SU-DHL-6 (cell line): ENCODE measurements at regions not wholly inside any gene's neighbourhood (a gene's known extent, or its start where the extent isn't known, plus 50 kb on each side); places are given as distances from the start of the nearest gene placed in this dataset.

Experiments
- H2AFZ ChIP-seq: fragments of 200-600 bp; sonication (generic); 2 replicates; pipeline ENCODE4 v1.6.1; 2014; ENCODE audit warnings: low read depth, mild to moderate bottlenecking, moderate library complexity, mixed read lengths, antibody characterized with exemption, low read length; ENCODE audit not compliant: severe bottlenecking
- H3F3A ChIP-seq: fragments of 200-600 bp; shearing (Covaris generic); 2 replicates; pipeline ENCODE4 v1.6.0; 2016; ENCODE audit warnings: antibody characterized with exemption, mild to moderate bottlenecking; ENCODE audit not compliant: insufficient read depth
- H3K27ac ChIP-seq: fragments of 200-600 bp; sonication (generic); 2 replicates; pipeline ENCODE4 v1.5.1; 2016; ENCODE audit warnings: low read depth, mild to moderate bottlenecking, low read length, moderate library complexity, mixed read lengths
- H3K27me3 ChIP-seq: fragments of 200-600 bp; sonication (generic), shearing (Covaris generic); 2 replicates; pipeline ENCODE4 v1.6.0; 2014; ENCODE audit warnings: mild to moderate bottlenecking, low read length
- H3K36me3 ChIP-seq: fragments of 200-600 bp; sonication (generic); 2 replicates; pipeline ENCODE4 v1.6.1; 2014; ENCODE audit warnings: mild to moderate bottlenecking, low read length, mixed read lengths
- H3K4me2 ChIP-seq: fragments of 300-600, 200-600 bp; shearing (Covaris generic), sonication (generic); 2 replicates; pipeline ENCODE4 v1.6.0; 2014; ENCODE audit warnings: low read length, low read depth, mild to moderate bottlenecking; ENCODE audit not compliant: poor library complexity, severe bottlenecking
- H3K4me3 ChIP-seq: fragments of 200-600 bp; sonication (generic); 2 replicates; pipeline ENCODE4 v1.5.1; 2014; ENCODE audit warnings: antibody characterized with exemption, low read length, mild to moderate bottlenecking, mixed read lengths; ENCODE audit not compliant: insufficient read depth, poor library complexity, severe bottlenecking
- H3K79me2 ChIP-seq: fragments of 200-600 bp; sonication (generic); 2 replicates; pipeline ENCODE4 v1.6.1; 2014; ENCODE audit warnings: mild to moderate bottlenecking, low read length, moderate library complexity; ENCODE audit not compliant: insufficient read depth
- H3K9ac ChIP-seq: fragments of 200-600 bp; sonication (generic); 2 replicates; pipeline ENCODE4 v1.7.0; 2014; ENCODE audit warnings: mild to moderate bottlenecking, low read length
- H3K9me2 ChIP-seq: fragments of 200-600 bp; sonication (generic); replicated peaks from 2 replicates; pipeline ENCODE4 v1.6.1; 2014; ENCODE audit warnings: low read length; ENCODE audit not compliant: insufficient read depth
- H3K9me3 ChIP-seq: fragments of 200-600 bp; sonication (generic); 2 replicates; pipeline ENCODE4 v1.6.1; 2014; ENCODE audit warnings: low read length, mixed read lengths; ENCODE audit not compliant: insufficient read depth
- H4K20me1 ChIP-seq: fragments of 200-600 bp; sonication (generic); 2 replicates; pipeline ENCODE4 v1.6.1; 2014; ENCODE audit warnings: low read depth, mild to moderate bottlenecking, antibody characterized with exemption, low read length, moderate library complexity, mixed read lengths
- CTCF ChIP-seq: fragments of 200-600 bp; sonication (generic); IDR thresholded peaks from one replicate; pipeline ENCODE4 v1.5.1; 2017; ENCODE audit warnings: antibody characterized with exemption, mild to moderate bottlenecking, low read length, moderate library complexity; ENCODE audit not compliant: insufficient read depth, poor library complexity, severe bottlenecking
- EZH2phosphoT487 ChIP-seq: fragments of 200-600 bp; sonication (generic), shearing (Covaris generic); conservative IDR thresholded peaks from 2 replicates; pipeline ENCODE4 v1.6.1; 2018; ENCODE audit warnings: mild to moderate bottlenecking, antibody characterized with exemption, low read length, moderate library complexity, mixed read lengths

- TF ChIP-seq CTCF (no peak), EZH2phosphoT487 (no peak)
- no peak overlapping the region for H3K9ac ChIP-seq
- H3F3A ChIP-seq: no peaks in the 10 kb centered on the region
- no peaks in the 10 kb centered on the region for H3K79me2 ChIP-seq
- H3K9me3 ChIP-seq: no peaks in the 10 kb centered on the region
- no peak overlapping the region for H3K4me2 ChIP-seq
- H3K36me3 ChIP-seq: no peaks in the 10 kb centered on the region
- H3K27ac ChIP-seq: no peak overlapping the region
- no peaks in the 10 kb centered on the region for H4K20me1 ChIP-seq
- H3K27me3 ChIP-seq: no peaks in the 10 kb centered on the region
- H3K4me3 ChIP-seq: no peak overlapping the region
- no peak overlapping the region for H2AFZ ChIP-seq
- H3K9me2 ChIP-seq: no peaks in the 10 kb centered on the region
These were observed 59.7 kb upstream of the DHX40 start for GRCh38 chr17:59505610-59506276.

- Histone ChIP-seq H3K36me3 (no peaks in the 10 kb centered on the region), H3K4me3 (no peak overlapping the region), H3K9me3 (no peaks in the 10 kb centered on the region), H3K9me2 (no peaks in the 10 kb centered on the region), H2AFZ (no peak overlapping the region), H3K27me3 (no peaks in the 10 kb centered on the region), H3F3A (no peaks in the 10 kb centered on the region), H3K4me2 (no peak overlapping the region), H3K9ac (no peak overlapping the region), H3K79me2 (no peaks in the 10 kb centered on the region), H4K20me1 (no peaks in the 10 kb centered on the region), H3K27ac (no peak overlapping the region)
- TF ChIP-seq CTCF: no peak
- TF ChIP-seq EZH2phosphoT487: no peak
These were observed 58.3 kb upstream of the DHX40 start for GRCh38 chr17:59506894-59507726.

- Histone ChIP-seq H3K4me2 (no peak overlapping the region), H3K4me3 (no peak overlapping the region), H3K79me2 (no peaks in the 10 kb centered on the region), H4K20me1 (no peaks in the 10 kb centered on the region), H3K27me3 (no peaks in the 10 kb centered on the region), H3K27ac (no peak overlapping the region), H2AFZ (no peak overlapping the region), H3K9me3 (no peaks in the 10 kb centered on the region), H3F3A (no peaks in the 10 kb centered on the region), H3K9me2 (no peaks in the 10 kb centered on the region), H3K9ac (no peak overlapping the region), H3K36me3 (no peaks in the 10 kb centered on the region)
- TF ChIP-seq CTCF: no peak
- no peak for TF ChIP-seq EZH2phosphoT487
These were observed 56.3 kb upstream of the DHX40 start for GRCh38 chr17:59508999-59509625.
